Left cardiac atrium (tissue), 4 donors: ENCODE measurements at regions not wholly inside any gene's neighbourhood (a gene's known extent, or its start where the extent isn't known, plus 50 kb on each side); places are given as distances from the start of the nearest gene placed in this dataset.

Experiments
- ATAC-seq, 2 donors: fragments of 200-7000 bp; cut with Tn5 transposase; one replicate each; pipeline ENCODE4 v1.9.1; 2020; ENCODE audit warnings: mild to moderate bottlenecking in 2 of 2, moderate library complexity in 2 of 2
- DNase-seq: peaks from one replicate; pipeline ENCODE4 v3.0.0-alpha.2; 2020
- intact Hi-C, 2 donors: fragments of 100-400 bp; cut with DNase I; formaldehyde crosslinking; loops; one replicate each; pipeline versions ENCODE4 v1.14.1 to v1.15.1; 2022 to 2023
- donor health status: DM: no; HTN: yes; CAD: no.
- donor health status: DM: no; HTN: yes; CAD: no; lungs with severe emphysema.
- donor health status: DM: yes; HTN: yes; CAD: no.
- donor health status: Dilated cardiomyopathy.

GRCh38 chr4:149980121-149980682 lies 98.0 kb upstream of the DCLK2 start:
- no peak for ATAC-seq
- DNase-seq, result no peak
- intact Hi-C loops, result no loop called here

- ATAC-seq (peak in 1 of 2 donors; percentile 39), DNase-seq (peak; percentile 29)
- intact Hi-C loops, result no loop called here
Observed at GRCh38 chr4:149980941-149981340, 97.3 kb upstream of the DCLK2 start.

- ATAC-seq, result no peak
- DNase-seq, result no peak
- intact Hi-C loops, result no loop called here
Observed at GRCh38 chr4:149983401-149983800, 94.8 kb upstream of the DCLK2 start.

GRCh38 chr4:149983931-149984330 lies 94.3 kb upstream of the DCLK2 start:
- ATAC-seq, result no peak
- intact Hi-C loops, result no loop called here
- DNase-seq, result no peak

- no peak for DNase-seq
- intact Hi-C loops, result no loop called here
- ATAC-seq, result no peak
Observed at GRCh38 chr4:149985981-149986380, 92.3 kb upstream of the DCLK2 start.

- ATAC-seq (no peak), DNase-seq (no peak)
- intact Hi-C loops, result no loop called here
Observed at GRCh38 chr4:149986917-149987316, 91.3 kb upstream of the DCLK2 start.

- DNase-seq, result no peak
- intact Hi-C loops, result no loop called here
- ATAC-seq, result no peak
Observed at GRCh38 chr4:149987330-149988086, 90.7 kb upstream of the DCLK2 start.

- ATAC-seq (no peak), DNase-seq (no peak)
- intact Hi-C loops, result no loop called here
Observed at GRCh38 chr4:149988087-149988410, 90.2 kb upstream of the DCLK2 start.

- intact Hi-C loops, result no loop called here
- no peak for DNase-seq
- no peak for ATAC-seq
Observed at GRCh38 chr4:149993030-149993429, 85.2 kb upstream of the DCLK2 start.

- ATAC-seq (no peak), DNase-seq (no peak)
- intact Hi-C loops, result loop anchor here in 1 of 2 donors (5.0 kb wide), 1 partner anchor 247 kb away; no protein-coding TSS in a partner anchor
Observed at GRCh38 chr4:149995134-149995756, 83.0 kb upstream of the DCLK2 start.

GRCh38 chr4:149997881-149998421 lies 80.3 kb upstream of the DCLK2 start:
- intact Hi-C loops, result loop anchor here (2.0 to 5.0 kb wide), 2 partner anchors 244 to 245 kb away; no protein-coding TSS in a partner anchor
- DNase-seq, result no peak
- peak in 1 of 2 donors; percentile 19 for ATAC-seq

GRCh38 chr4:149999485-150000074 lies 78.7 kb upstream of the DCLK2 start:
- intact Hi-C loops, result loop anchor here (2.0 to 5.0 kb wide), 3 partner anchors 243 to 868 kb away; no protein-coding TSS in a partner anchor
- ATAC-seq (peak; percentile 55 to 69), DNase-seq (peak; percentile 25)

GRCh38 chr4:150001815-150002214 lies 76.4 kb upstream of the DCLK2 start:
- intact Hi-C loops, result loop anchor here in 1 of 2 donors (5.0 kb wide), 1 partner anchor 865 kb away; no protein-coding TSS in a partner anchor
- ATAC-seq, result no peak

GRCh38 chr4:150002561-150002960 lies 75.7 kb upstream of the DCLK2 start:
- intact Hi-C loops, result loop anchor here in 1 of 2 donors (5.0 kb wide), 1 partner anchor 865 kb away; no protein-coding TSS in a partner anchor
- ATAC-seq (no peak), DNase-seq (no peak)

More at GRCh38 chr4:150001815-150002214, 76.4 kb upstream of the DCLK2 start:
- DNase-seq, result no peak

GRCh38 chr4:150004481-150004880 lies 73.8 kb upstream of the DCLK2 start:
- ATAC-seq, result peak; percentile 74 to 80
- no peak for DNase-seq
- intact Hi-C loops, result loop anchor here in 1 of 2 donors (5.0 kb wide), 1 partner anchor 863 kb away; no protein-coding TSS in a partner anchor

- intact Hi-C loops, result no loop called here
- ATAC-seq, result no peak
- no peak for DNase-seq
Observed at GRCh38 chr4:150005537-150005936, 72.7 kb upstream of the DCLK2 start.

- peak in 1 of 2 donors; percentile 47 for ATAC-seq
- intact Hi-C loops, result no loop called here
- DNase-seq, result no peak
Observed at GRCh38 chr4:150006197-150006596, 72.0 kb upstream of the DCLK2 start.

- ATAC-seq, result no peak
- DNase-seq, result no peak
- intact Hi-C loops, result no loop called here
Observed at GRCh38 chr4:150007512-150007911, 70.7 kb upstream of the DCLK2 start.

GRCh38 chr4:150008546-150008945 lies 69.7 kb upstream of the DCLK2 start:
- no peak for ATAC-seq
- intact Hi-C loops, result no loop called here
- DNase-seq, result no peak

- intact Hi-C loops, result no loop called here
- ATAC-seq (no peak), DNase-seq (no peak)
Observed at GRCh38 chr4:150009533-150009932, 68.7 kb upstream of the DCLK2 start.
